GM23338 (cell line): ENCODE measurements at regions not wholly inside any gene's neighbourhood (a gene's known extent, or its start where the extent isn't known, plus 50 kb on each side); places are given as distances from the start of the nearest gene placed in this dataset.
A peak's percentile ranks its signal among the peaks of the same experiment; 100 is the strongest.

ENCODE experiments used
- ATAC-seq: fragments of 200-7000 bp; cut with Tn5 transposase; 3 replicates; pipeline ENCODE4 v1.9.1; 2020
- DNase-seq: peaks from one replicate; pipeline ENCODE4 v3.0.0-alpha.2; 2015; ENCODE audit warnings: low spot score
- H2AFZ ChIP-seq: fragments of 200-600 bp; sonication (generic); 2 replicates; pipeline ENCODE4 v1.8.0; 2016; ENCODE audit warnings: antibody characterized with exemption, mild to moderate bottlenecking, moderate library complexity
- H3F3A ChIP-seq: fragments of 200-600 bp; sonication (generic); replicated peaks from 2 replicates; pipeline ENCODE4 v1.8.0; 2017; ENCODE audit warnings: antibody characterized with exemption, mixed run types, low read depth
- H3K27ac ChIP-seq: fragments of 200-600 bp; sonication (generic); 2 replicates; pipeline ENCODE4 v1.6.1; 2016; ENCODE audit warnings: low read depth
- H3K27me3 ChIP-seq: fragments of 200-600 bp; sonication (generic); 2 replicates; pipeline ENCODE4 v1.8.0; 2016; ENCODE audit warnings: mild to moderate bottlenecking, mixed run types, moderate library complexity; ENCODE audit not compliant: insufficient read depth
- H3K36me3 ChIP-seq: fragments of 200-600 bp; sonication (generic); 2 replicates; pipeline ENCODE4 v1.8.0; 2016; ENCODE audit warnings: mild to moderate bottlenecking; ENCODE audit not compliant: insufficient read depth
- H3K4me1 ChIP-seq: fragments of 200-600 bp; sonication (generic); 2 replicates; pipeline ENCODE4 v1.8.0; 2016; ENCODE audit warnings: mild to moderate bottlenecking, moderate library complexity; ENCODE audit not compliant: insufficient read depth
- H3K4me2 ChIP-seq: fragments of 200-600 bp; sonication (generic); 2 replicates; pipeline ENCODE4 v1.7.1; 2017; ENCODE audit warnings: mixed run types
- H3K4me3 ChIP-seq: fragments of 200-600 bp; sonication (generic); 2 replicates; pipeline ENCODE4 v1.6.1; 2016; ENCODE audit warnings: mixed run types
- H3K79me2 ChIP-seq: fragments of 200-600 bp; sonication (generic); replicated peaks from 2 replicates; pipeline ENCODE4 v1.8.0; 2017; ENCODE audit warnings: mild to moderate bottlenecking; ENCODE audit not compliant: insufficient read depth
- H3K9me2 ChIP-seq: fragments of 200-600 bp; sonication (generic); 2 replicates; pipeline ENCODE4 v1.8.0; 2017; ENCODE audit not compliant: insufficient read depth
- H4K20me1 ChIP-seq: fragments of 200-600 bp; sonication (generic); replicated peaks from 2 replicates; pipeline ENCODE4 v1.8.0; 2017; ENCODE audit warnings: mild to moderate bottlenecking; ENCODE audit not compliant: insufficient read depth
- H3K27ac Mint-ChIP-seq: 2 replicates; pipeline ENCODE4 v1.8.0; 2020; ENCODE audit warnings: inconsistent platforms, mild to moderate bottlenecking, moderate library complexity, mixed read lengths
- H3K27me3 Mint-ChIP-seq: 3 replicates; pipeline ENCODE4 v1.8.0; 2022; ENCODE audit warnings: low read depth, mild to moderate bottlenecking, moderate library complexity, mixed read lengths, inconsistent platforms; ENCODE audit not compliant: insufficient read depth, poor library complexity
- H3K36me3 Mint-ChIP-seq: 3 replicates; pipeline ENCODE4 v1.8.0; 2021; ENCODE audit warnings: low read depth, mild to moderate bottlenecking, inconsistent platforms, moderate library complexity, mixed read lengths
- H3K4me1 Mint-ChIP-seq: 3 replicates; pipeline ENCODE4 v1.8.0; 2020; ENCODE audit warnings: mild to moderate bottlenecking, inconsistent platforms, mixed read lengths
- H3K4me3 Mint-ChIP-seq: 3 replicates; pipeline ENCODE4 v1.8.0; 2021; ENCODE audit warnings: moderate library complexity, mild to moderate bottlenecking, inconsistent platforms, mixed read lengths
- H3K9me3 Mint-ChIP-seq: 3 replicates; pipeline ENCODE4 v1.8.0; 2020; ENCODE audit warnings: moderate library complexity, mild to moderate bottlenecking, inconsistent platforms, mixed read lengths
- CTCF ChIP-seq, 2 experiments: fragments of 200-600 bp in 1 of 2; sonication (generic) in 1 of 2; conservative IDR thresholded peaks; 2 replicates each; pipeline versions ENCODE4 v1.5.1 to v1.6.1; 2016 to 2017; ENCODE audit warnings: antibody characterized with exemption in 2 of 2, low read depth in 2 of 2, mild to moderate bottlenecking in 2 of 2, moderate library complexity in 1 of 2
- ETS1 ChIP-seq: IDR thresholded peaks from 2 replicates; pipeline ENCODE4 v1.6.1; 2016; ENCODE audit warnings: antibody characterized with exemption
- EZH2phosphoT487 ChIP-seq: fragments of 200-600 bp; sonication (generic); IDR thresholded peaks from one replicate; pipeline ENCODE4 v1.8.1; 2018; ENCODE audit warnings: antibody characterized with exemption; ENCODE audit not compliant: unreplicated experiment
- STAT1 ChIP-seq: IDR thresholded peaks from one replicate; pipeline ENCODE4 v1.6.1; 2016; ENCODE audit warnings: antibody characterized with exemption; ENCODE audit not compliant: unreplicated experiment
- ZNF462 ChIP-seq: fragments of 250-450 bp; sonication (Bioruptor Pico); IDR thresholded peaks from 2 replicates; pipeline ENCODE4 v1.5.0; 2020; ENCODE audit warnings: mild to moderate bottlenecking, moderate library complexity

- no peak overlapping the region for H3K4me3 Mint-ChIP-seq
- Histone ChIP-seq H3K9me2 (peaks cover 5% of the 10 kb centered on the region), H3K27me3 (no peaks in the 10 kb centered on the region), H2AFZ (no peak overlapping the region), H3K79me2 (no peaks in the 10 kb centered on the region), H3K4me3 (no peak overlapping the region), H3F3A (no peaks in the 10 kb centered on the region), H3K36me3 (no peaks in the 10 kb centered on the region), H3K4me2 (no peak overlapping the region), H3K27ac (no peak overlapping the region), H3K4me1 (no peaks in the 10 kb centered on the region), H4K20me1 (no peaks in the 10 kb centered on the region)
- no peak overlapping the region for H3K27ac Mint-ChIP-seq
- no peaks in the 10 kb centered on the region for H3K27me3 Mint-ChIP-seq
- DNase-seq: no peak
- TF ChIP-seq ETS1 (no peak), CTCF (conservative IDR thresholded peaks at IDR 0.05; ENCODE audit: low read depth in 2 of 2) (no peak), STAT1 (no peak)
- peaks cover 6% of the 10 kb centered on the region; the same call in 2 of the 3 replicates for H3K9me3 Mint-ChIP-seq
- H3K4me1 Mint-ChIP-seq: no peaks in the 10 kb centered on the region
- no peak for ATAC-seq
- H3K36me3 Mint-ChIP-seq: peaks cover 3% of the 10 kb centered on the region
Observed at GRCh38 chr3:110940055-110940454, 131.6 kb upstream of the NECTIN3 start.

- H3K27me3 Mint-ChIP-seq: peaks cover 2% of the 10 kb centered on the region
- Histone ChIP-seq H3F3A (no peaks in the 10 kb centered on the region), H4K20me1 (no peaks in the 10 kb centered on the region), H3K4me2 (no peak overlapping the region), H3K36me3 (peaks cover 8% of the 10 kb centered on the region; the same call in 1 of the 2 replicates), H2AFZ (no peak overlapping the region), H3K9me2 (peaks cover 5% of the 10 kb centered on the region), H3K4me1 (no peaks in the 10 kb centered on the region), H3K27me3 (no peaks in the 10 kb centered on the region), H3K27ac (no peak overlapping the region), H3K4me3 (no peak overlapping the region), H3K79me2 (no peaks in the 10 kb centered on the region)
- no peak overlapping the region for H3K4me3 Mint-ChIP-seq
- no peaks in the 10 kb centered on the region for H3K4me1 Mint-ChIP-seq
- peaks cover 46% of the 10 kb centered on the region for H3K9me3 Mint-ChIP-seq
- H3K27ac Mint-ChIP-seq: no peak overlapping the region
- no peak for ATAC-seq
- DNase-seq: no peak
- peaks cover 39% of the 10 kb centered on the region for H3K36me3 Mint-ChIP-seq
- peak in 1 of 2 experiments; percentile 34; a peak in 1 of 4 replicates for TF ChIP-seq CTCF (conservative IDR thresholded peaks at IDR 0.05; ENCODE audit: low read depth in 2 of 2)
- no peak for TF ChIP-seq EZH2phosphoT487
Observed at GRCh38 chr3:110944782-110945181, 126.8 kb upstream of the NECTIN3 start.

GRCh38 chr3:110946810-110947209 is 124.8 kb upstream of the NECTIN3 start:
- no peak overlapping the region for H3K4me3 ChIP-seq
- H3K4me1 ChIP-seq: no peaks in the 10 kb centered on the region
- no peak overlapping the region for H3K4me2 ChIP-seq
- H3K27ac ChIP-seq: no peak overlapping the region
- Mint-ChIP-seq H3K36me3 (peaks cover 57% of the 10 kb centered on the region), H3K4me3 (no peak overlapping the region), H3K27me3 (peaks cover 2% of the 10 kb centered on the region), H3K4me1 (no peaks in the 10 kb centered on the region), H3K27ac (no peak overlapping the region), H3K9me3 (peaks cover 64% of the 10 kb centered on the region)
- no peaks in the 10 kb centered on the region for H4K20me1 ChIP-seq
- peaks cover 8% of the 10 kb centered on the region; the same call in 1 of the 2 replicates for H3K36me3 ChIP-seq
- no peaks in the 10 kb centered on the region for H3F3A ChIP-seq
- H3K27me3 ChIP-seq: no peaks in the 10 kb centered on the region
- ATAC-seq: no peak
- no peak overlapping the region for H2AFZ ChIP-seq
- H3K9me2 ChIP-seq: peaks cover 5% of the 10 kb centered on the region
- DNase-seq: no peak
- H3K79me2 ChIP-seq: no peaks in the 10 kb centered on the region
- TF ChIP-seq ZNF462 (CRISPR knock-in tag): no peak
